ENCODE measurements at regions not wholly inside any gene's neighbourhood (a gene's known extent, or its start where the extent isn't known, plus 50 kb on each side); places are given as distances from the start of the nearest gene placed in this dataset.

- Histone ChIP-seq H3K27me3 (ENCODE audit: control insufficient read depth, insufficient read depth, low read length) (no peaks in the 10 kb centered on the region), H3K27ac (ENCODE audit: low read depth, low read length) (no peak overlapping the region), H3K4me3 (ENCODE audit: low read depth, low read length) (no peak overlapping the region), H3K9me3 (ENCODE audit: control insufficient read depth, insufficient read depth, low read length) (no peaks in the 10 kb centered on the region; the same call in 1 of the 2 replicates)
- TF ChIP-seq CTCF (IDR thresholded peaks at IDR 0.05; ENCODE audit: low read depth, low read length) = no peak
- ChIA-PET CTCF (no interaction called here), POLR2A (no interaction called here)
- DNase-seq (ENCODE audit: low read depth, low spot score) = no peak
These were observed 421.5 kb upstream of the USP24 start for GRCh38 chr1:55636696-55637095.

- POLR2A ChIA-PET = no interaction called here
- no peaks in the 10 kb centered on the region for H3K27me3 ChIP-seq (ENCODE audit: control insufficient read depth, insufficient read depth, low read length)
- H3K27ac ChIP-seq (ENCODE audit: low read depth, low read length) = no peak overlapping the region
- no peak overlapping the region for H3K4me3 ChIP-seq (ENCODE audit: low read depth, low read length)
- TF ChIP-seq CTCF (IDR thresholded peaks at IDR 0.05; ENCODE audit: low read depth, low read length) = no peak
- no peaks in the 10 kb centered on the region; the same call in 1 of the 2 replicates for H3K9me3 ChIP-seq (ENCODE audit: control insufficient read depth, insufficient read depth, low read length)
- CTCF ChIA-PET = no interaction called here
- DNase-seq (ENCODE audit: low read depth, low spot score) = no peak
These were observed 420.7 kb upstream of the USP24 start for GRCh38 chr1:55635856-55636255.

GRCh38 chr1:55634516-55634915 is 419.4 kb upstream of the USP24 start:
- no peak for DNase-seq (ENCODE audit: low read depth, low spot score)
- POLR2A ChIA-PET = no interaction called here
- H3K27ac ChIP-seq (ENCODE audit: low read depth, low read length) = no peak overlapping the region
- CTCF ChIA-PET = no interaction called here
- no peaks in the 10 kb centered on the region; the same call in 1 of the 2 replicates for H3K9me3 ChIP-seq (ENCODE audit: control insufficient read depth, insufficient read depth, low read length)
- H3K27me3 ChIP-seq (ENCODE audit: control insufficient read depth, insufficient read depth, low read length) = no peaks in the 10 kb centered on the region
- no peak for TF ChIP-seq CTCF (IDR thresholded peaks at IDR 0.05; ENCODE audit: low read depth, low read length)
- no peak overlapping the region for H3K4me3 ChIP-seq (ENCODE audit: low read depth, low read length)

GRCh38 chr1:55632906-55633305 is 417.7 kb upstream of the USP24 start:
- Histone ChIP-seq H3K9me3 (ENCODE audit: control insufficient read depth, insufficient read depth, low read length) (no peaks in the 10 kb centered on the region; the same call in 1 of the 2 replicates), H3K4me3 (ENCODE audit: low read depth, low read length) (no peak overlapping the region), H3K27ac (ENCODE audit: low read depth, low read length) (no peak overlapping the region), H3K27me3 (ENCODE audit: control insufficient read depth, insufficient read depth, low read length) (no peaks in the 10 kb centered on the region)
- no peak for TF ChIP-seq CTCF (IDR thresholded peaks at IDR 0.05; ENCODE audit: low read depth, low read length)
- no peak for DNase-seq (ENCODE audit: low read depth, low spot score)
- CTCF ChIA-PET = no interaction called here
- POLR2A ChIA-PET = no interaction called here

GRCh38 chr1:55632058-55632457 is 416.9 kb upstream of the USP24 start:
- ChIA-PET POLR2A (no interaction called here), CTCF (no interaction called here)
- H3K4me3 ChIP-seq (ENCODE audit: low read depth, low read length) = no peak overlapping the region
- no peaks in the 10 kb centered on the region for H3K27me3 ChIP-seq (ENCODE audit: control insufficient read depth, insufficient read depth, low read length)
- no peak for DNase-seq (ENCODE audit: low read depth, low spot score)
- no peak overlapping the region for H3K27ac ChIP-seq (ENCODE audit: low read depth, low read length)
- H3K9me3 ChIP-seq (ENCODE audit: control insufficient read depth, insufficient read depth, low read length) = no peaks in the 10 kb centered on the region
- TF ChIP-seq CTCF (IDR thresholded peaks at IDR 0.05; ENCODE audit: low read depth, low read length) = no peak
